OCI-LY7 (cell line): ENCODE measurements at regions not wholly inside any gene's neighbourhood (a gene's known extent, or its start where the extent isn't known, plus 50 kb on each side); places are given as distances from the start of the nearest gene placed in this dataset.

Experiments
- EZH2phosphoT487 ChIP-seq: fragments of 200-600 bp; sonication (generic); IDR thresholded peaks from 2 replicates; pipeline ENCODE4 v1.6.1; 2018; ENCODE audit warnings: low read depth, borderline replicate concordance, mild to moderate bottlenecking, mixed run types, antibody characterized with exemption, low read length, moderate library complexity, mixed read lengths
- TF ChIP-seq, protein P1 (sequence below): fragments of 200-600 bp; sonication (generic); conservative IDR thresholded peaks from 2 replicates; pipeline ENCODE4 v1.5.1; 2014; ENCODE audit warnings: mild to moderate bottlenecking, antibody characterized with exemption, low read length, moderate library complexity, mixed read lengths

- TF ChIP-seq, protein P1, sequence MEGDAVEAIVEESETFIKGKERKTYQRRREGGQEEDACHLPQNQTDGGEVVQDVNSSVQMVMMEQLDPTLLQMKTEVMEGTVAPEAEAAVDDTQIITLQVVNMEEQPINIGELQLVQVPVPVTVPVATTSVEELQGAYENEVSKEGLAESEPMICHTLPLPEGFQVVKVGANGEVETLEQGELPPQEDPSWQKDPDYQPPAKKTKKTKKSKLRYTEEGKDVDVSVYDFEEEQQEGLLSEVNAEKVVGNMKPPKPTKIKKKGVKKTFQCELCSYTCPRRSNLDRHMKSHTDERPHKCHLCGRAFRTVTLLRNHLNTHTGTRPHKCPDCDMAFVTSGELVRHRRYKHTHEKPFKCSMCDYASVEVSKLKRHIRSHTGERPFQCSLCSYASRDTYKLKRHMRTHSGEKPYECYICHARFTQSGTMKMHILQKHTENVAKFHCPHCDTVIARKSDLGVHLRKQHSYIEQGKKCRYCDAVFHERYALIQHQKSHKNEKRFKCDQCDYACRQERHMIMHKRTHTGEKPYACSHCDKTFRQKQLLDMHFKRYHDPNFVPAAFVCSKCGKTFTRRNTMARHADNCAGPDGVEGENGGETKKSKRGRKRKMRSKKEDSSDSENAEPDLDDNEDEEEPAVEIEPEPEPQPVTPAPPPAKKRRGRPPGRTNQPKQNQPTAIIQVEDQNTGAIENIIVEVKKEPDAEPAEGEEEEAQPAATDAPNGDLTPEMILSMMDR, result peak; percentile 96
- TF ChIP-seq EZH2phosphoT487, result no peak
These were observed 999.0 kb upstream of the ADGRL3 start for GRCh38 chr4:60201052-60201673.
